GM21423 (cell line): ENCODE measurements at regions not wholly inside any gene's neighbourhood (a gene's known extent, or its start where the extent isn't known, plus 50 kb on each side); places are given as distances from the start of the nearest gene placed in this dataset.

Experiments used
- ATAC-seq: cut with Tn5 transposase; IDR thresholded peaks from one replicate; pipeline ENCODE4 v1.9.1; 2021; ENCODE audit warnings: mild to moderate bottlenecking, moderate library complexity; ENCODE audit not compliant: unreplicated experiment

DNA sequence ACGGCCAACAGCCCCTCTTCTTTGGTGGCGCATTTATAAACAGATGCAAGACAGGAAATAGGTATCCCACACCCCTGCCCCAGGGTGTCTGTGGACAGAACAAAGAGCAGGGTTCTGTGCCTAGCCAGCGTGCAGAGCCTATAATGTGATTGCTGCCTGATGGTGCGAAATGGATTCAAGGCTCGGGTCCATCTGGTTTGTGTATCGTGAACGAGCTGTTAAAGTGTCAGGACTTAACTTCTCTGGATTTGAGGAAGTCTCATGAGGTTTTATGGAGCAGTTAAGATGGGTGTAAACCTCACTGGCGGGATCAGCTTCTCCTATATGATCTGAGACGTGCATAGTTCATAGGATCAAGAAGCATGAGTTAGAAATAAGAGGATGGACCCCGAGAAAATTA is 388.7 kb upstream of the TBX3 start:
- ATAC-seq: no peak

DNA sequence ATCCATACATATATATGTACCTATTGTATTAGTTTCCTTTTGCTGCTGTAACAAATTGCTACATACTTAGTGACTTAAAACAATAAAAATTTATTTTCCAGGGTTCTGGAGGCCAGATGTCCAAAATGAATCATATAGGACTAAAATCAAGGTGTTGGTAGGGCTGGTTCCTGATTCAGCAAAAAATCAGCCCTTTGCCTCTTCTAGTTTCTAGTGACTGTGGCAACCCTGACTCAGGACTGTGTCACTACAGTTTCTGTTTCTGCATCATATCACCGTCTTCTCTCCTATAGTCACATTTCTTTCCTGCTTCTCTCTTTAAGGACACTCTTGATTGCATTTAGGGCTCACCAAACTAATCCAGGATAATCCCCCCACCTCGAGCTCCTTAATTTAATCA is 386.3 kb upstream of the TBX3 start:
- ATAC-seq: no peak

DNA sequence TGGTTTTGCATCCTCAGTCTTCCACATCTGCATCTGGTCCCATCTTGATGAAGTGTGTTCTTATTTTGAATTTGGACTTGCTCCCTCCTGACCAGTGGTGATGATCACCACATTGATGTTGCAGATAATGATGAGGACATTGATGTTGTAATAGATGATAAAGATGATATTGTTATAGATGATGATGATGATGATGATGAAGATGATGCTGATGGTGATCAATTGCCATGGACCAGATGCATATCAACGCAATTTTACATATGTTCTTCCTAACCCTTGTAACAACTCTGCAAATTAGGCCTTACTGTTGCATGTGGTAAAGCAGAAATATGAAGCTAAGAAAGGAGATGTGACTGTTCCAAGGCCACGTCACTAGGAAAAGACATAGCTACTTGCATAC is 380.3 kb upstream of the TBX3 start:
- ATAC-seq: no peak

DNA sequence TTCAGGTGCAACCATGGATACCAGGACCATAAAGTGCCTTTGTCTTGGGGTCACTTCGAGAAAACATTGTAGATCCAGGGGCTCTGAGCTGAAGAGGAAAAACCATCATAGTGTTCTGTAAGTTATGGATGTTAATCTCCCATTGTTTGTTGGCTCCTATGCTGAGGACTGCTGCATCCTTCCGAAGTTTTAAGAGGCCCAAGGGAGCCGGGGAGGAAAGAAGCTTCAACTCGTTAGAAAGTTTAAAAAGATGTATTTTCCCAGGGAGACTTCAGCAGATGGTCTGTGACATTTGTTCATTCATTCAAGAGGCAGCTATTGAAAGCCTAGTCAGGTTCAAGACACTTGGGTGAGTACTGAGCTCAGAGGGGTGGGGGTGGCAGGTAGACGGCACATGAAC is 378.8 kb upstream of the TBX3 start:
- ATAC-seq: no peak

DNA sequence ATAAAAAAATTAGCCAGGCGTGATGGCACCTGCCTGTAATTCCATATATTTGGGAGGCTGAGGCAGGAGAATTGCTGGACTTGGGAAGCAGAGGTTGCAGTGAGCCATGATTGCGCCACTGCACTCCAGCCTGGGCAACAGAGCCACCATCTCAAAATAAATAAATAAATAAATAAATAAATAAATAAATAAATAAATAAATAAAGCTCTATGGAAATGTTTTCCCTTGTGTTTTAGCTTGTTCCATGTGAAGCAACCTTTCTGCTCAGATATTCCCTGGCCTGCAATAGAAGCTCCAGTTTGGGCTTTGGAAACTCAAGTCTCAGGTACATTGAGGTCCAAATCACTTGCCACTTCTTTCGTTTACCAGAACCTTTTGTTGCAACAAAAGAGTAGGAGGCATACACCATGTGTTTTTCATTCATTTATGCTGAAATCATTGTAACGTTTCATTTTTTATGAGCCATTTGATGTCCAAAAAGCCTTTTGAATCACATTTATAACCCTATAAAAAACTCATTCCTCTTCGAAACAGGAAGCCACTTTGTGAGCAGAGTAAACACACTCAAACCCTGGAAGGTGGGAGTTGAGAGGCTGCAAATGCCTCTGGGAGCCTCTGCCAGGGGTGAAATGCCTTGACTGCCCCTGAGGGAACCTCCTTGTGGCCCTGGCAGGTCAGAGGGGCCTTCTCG is 376.6 kb upstream of the TBX3 start:
- no peak for ATAC-seq

DNA sequence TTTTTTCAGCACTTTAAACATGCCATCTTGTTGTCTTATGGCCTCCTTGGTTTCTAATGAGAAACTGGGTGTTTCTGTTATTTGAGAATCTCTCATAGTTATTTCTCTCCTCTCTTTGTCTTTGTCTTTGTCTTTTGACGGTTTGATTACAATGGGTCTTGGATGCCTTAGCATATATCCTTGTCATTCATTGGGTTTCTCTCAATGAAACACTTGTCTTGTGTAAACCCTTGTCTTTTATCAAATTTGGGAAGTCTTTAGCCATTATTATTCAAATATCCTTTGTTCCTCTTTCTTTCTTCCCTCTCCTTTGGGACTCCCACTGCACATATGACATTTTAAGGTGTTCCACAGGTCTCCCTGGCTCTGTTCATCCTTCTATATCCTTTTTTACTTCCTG is 373.5 kb upstream of the TBX3 start:
- no peak for ATAC-seq

DNA sequence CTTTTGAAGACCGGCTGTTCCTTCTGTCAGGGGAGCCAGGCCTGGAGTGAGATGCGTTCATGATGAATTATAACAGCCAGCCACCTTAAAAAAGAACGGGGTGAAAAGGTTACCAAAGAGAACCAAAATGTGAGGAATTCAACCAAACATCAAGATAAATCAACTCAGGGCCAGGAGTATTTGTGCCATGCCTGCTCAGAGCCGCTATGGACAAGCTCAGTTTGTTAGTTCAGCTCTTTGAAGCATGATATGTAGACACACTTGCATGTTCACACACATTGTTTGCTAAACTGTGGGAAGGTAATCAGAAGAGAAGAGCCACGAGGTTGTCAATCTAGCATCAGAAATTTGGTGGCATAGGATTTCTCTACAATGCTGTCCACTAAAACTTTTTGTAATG is 367.4 kb upstream of the TBX3 start:
- no peak for ATAC-seq

DNA sequence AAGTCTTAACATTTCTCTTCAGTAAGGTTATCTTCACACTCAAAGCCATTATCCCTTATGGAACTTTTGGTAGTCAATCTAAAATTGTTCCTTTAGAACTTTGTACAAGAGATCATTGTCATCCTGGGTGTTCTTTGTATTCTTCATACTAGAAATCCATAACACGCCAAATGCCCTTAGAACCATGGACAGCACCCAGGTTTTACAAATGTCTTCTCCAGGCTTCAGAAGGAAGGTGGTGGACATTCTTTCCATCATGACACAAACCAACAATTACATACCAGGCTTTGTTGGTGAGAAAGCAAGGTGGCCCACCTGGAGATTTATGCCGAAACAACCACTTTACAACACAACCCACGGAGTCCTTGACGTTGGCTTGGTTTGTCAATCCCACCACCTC is 365.6 kb upstream of the TBX3 start:
- no peak for ATAC-seq

DNA sequence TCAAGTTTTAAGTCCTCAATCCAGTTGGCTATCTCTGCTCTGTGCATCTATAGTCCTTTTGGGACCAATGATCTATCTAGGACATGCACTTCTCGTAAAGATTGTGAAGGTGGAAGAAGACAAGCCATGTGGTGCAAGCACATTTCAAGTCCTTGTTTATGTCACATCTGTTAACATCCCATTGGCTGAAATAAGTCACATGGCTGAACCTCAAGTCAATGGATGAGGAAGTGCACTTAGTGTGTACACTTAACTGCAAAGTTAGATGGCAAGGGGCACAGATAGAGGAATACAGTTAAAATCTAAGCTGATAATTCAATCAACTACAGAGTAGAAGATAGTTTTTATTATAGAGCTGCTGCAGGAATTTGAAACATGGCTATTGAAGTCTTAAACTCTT is 362.8 kb upstream of the TBX3 start:
- no peak for ATAC-seq

DNA sequence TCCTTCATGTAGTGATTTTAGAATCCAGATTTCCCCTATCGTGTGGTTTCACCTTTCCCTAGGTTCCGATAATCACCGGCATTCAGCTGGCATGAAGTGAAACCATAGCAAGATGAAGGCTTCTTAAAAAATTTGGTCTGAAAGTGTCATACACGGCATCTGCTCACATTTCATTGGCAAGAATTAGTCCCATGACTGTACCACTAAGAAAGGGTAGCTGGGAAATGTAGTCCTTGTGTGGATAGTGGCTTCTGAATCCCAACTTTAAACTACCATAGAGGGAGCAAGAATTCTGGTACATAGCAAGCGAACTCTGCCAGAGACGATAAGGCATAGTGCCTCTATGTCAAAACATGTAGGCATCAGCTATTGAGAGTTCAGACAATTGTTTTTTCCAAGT is 360.1 kb upstream of the TBX3 start:
- ATAC-seq: no peak

DNA sequence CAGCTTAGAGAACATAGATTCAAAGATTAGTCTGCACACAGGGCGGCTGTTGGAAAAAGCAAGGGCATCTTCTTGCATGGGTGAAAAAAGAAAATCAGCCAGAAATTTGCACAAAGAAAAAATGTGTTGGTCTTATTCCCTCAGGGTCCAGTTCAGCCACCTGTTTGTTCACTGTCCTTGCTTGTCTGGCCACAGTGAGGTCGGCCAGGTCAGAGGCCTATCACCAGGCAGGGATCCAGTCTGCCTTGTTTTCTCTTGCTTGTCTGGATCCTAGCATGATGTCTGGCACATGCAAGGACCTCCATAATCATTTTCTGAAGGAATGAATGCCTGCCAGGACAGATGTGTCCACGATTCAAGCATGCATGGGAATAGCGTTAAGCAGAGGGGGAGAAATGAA is 359.1 kb upstream of the TBX3 start:
- ATAC-seq: no peak

DNA sequence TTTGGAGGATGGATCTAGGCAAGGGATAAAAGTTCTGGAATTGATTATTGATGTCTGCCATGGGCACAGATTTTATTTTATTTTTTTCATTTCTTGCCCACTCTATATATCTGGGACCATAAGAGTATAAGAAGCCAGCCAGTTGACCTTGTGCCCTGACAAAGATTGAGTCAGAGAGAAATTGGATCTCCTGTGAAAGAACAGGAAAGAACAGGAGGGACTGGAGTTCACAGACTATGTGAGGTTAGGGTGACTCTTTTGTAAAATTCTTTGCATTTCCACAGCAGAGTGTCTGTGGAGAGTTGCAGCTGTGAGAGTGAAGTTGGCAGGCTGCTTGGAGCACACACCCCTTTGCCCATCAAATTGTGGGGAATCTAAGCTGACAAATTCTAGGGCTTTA is 358.4 kb upstream of the TBX3 start:
- no peak for ATAC-seq

DNA sequence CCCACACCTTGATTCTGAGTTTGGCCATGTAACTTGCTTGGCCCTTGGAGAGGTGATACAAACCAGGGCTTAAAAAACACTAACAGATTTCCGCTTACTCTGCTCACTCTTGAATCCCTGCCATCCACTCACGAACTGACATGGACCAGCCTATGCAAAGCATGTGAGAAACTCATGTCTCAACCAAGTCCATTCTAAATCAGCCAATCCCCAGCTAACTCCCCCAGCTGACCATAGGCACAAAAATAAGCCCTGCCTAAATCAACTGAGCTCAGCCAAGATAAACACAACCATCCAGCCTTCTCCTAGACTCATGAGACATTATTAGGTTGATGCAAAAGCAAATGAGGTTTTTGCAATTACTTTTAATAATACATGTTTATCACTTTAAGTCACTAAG is 353.9 kb upstream of the TBX3 start:
- ATAC-seq: no peak

DNA sequence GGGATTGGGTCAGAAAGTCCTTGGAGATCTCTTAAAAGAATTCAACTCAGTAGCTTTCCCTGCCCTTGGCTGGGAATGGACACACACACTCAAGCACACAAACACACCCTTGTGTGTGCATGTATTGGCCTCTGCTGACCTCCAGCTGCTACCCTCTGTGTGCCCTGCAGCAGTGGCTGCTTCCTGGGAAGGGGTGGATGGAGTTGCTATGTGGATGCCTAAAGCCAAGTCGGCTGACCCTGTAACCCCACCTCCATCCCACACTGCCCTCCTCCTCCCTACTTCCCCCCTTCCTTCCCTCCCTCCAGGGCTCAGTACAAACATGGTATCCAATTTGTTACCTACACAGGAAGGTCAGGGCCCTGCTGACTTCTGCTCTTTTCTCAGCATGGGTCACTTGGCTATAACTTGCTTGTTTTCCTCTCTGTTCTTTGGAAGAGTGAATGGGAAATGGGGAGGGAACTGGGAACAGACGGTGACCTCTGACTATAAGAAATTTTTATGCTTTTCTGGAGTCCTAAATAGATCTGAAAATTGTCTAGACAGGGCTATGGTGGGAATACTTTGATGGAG is 351.6 kb upstream of the TBX3 start:
- no peak for ATAC-seq

DNA sequence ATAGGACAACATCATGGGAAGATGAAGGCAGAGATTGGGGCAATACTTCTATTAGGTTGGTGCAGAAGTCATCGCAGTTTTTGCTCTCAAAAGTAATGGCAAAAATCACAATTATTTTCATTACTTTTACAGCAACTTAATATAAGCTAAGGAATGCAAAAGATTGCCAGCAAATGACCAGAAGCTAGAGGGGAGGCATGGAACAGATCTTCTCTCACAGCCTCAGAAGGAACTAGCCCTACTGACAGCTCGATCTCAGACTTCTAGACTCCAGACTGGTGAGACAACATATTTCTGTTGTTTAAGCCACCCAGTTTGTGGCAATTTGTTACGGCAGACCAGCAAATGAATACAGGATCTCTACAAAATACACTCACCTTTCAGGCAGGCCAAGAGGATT is 348.5 kb upstream of the TBX3 start:
- no peak for ATAC-seq

DNA sequence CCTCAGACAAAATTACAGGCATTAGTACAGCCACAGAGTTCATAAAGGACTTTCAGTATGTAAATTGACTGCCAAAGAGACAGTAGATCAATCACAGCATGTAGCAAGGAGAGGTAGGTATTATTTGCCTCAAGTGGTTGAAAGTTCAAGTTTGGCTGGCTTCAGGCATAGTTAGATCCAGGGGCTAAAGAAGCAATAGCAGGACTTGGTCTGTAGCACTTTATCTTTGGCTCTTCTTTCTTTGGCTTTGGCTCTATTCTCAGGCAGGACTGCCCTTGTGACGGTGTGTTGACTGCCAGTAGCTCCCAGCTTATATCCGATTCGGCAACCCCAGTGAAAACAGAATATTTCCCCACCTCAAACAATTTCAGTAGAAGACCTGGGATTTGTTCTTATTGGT is 346.0 kb upstream of the TBX3 start:
- ATAC-seq: no peak

DNA sequence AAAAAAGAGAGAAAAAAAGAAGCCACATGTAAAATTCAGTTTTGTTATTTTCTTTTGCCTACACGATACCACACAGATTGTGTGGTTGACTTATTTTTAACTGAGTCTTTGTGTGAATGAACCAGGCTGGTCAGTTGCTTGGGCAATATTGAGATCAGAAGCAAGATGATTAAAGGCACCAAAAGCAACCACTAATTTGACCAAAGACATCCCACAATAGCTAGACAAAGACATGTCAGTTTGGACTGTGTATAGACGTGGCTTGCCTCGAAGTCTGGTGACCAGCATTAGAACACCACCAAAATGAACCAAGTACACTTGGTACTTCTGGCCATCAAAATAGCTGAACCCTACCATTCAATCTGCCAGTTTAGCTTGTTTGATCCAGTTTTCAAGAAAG is 340.6 kb upstream of the TBX3 start:
- ATAC-seq: no peak

DNA sequence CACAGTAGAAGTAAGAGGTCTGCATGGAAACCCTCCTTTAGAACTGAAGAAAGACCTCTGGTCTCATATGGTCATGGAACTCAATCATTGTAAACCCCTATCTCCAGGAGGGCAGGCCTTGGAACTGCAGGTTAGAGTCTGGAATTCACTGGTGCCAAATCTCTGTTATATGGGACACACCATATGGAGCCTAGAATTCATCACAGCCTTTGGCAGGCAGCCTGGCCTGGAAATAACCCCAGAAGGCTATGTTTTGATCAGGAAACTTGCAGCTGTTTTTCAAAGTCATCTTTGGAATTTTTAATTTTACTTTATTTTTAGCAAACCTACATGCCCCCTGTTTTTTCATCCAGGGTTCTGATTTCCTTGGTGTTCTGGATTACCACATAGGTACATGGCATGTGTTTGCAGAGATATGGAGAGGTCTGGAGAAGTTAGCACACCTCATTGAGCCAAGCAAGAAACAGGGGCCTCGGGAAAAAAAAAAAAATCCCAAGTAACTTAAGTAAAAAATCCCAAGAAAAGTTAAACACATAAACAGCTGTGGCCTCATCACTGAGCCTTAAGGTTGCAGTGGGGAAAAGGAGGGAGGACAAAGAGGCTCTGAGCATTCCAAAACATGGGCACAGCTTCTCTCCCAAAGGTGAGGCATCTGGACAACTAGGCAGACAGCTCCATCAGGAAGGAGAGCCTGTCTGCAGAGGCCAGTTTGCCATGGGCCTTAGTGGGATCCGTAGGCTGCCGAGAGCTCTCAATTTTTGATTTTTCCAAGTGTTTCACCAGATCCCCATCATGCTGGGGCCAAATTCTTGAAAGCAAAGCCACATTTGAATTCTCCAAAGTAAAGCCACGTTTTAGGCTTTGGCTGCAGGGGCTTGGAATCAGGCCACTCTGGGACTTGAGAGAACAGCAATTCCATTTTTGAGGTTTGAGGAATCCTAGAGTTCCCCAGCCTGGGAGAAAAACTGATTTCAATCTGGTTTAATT is 339.6 kb upstream of the TBX3 start:
- no peak for ATAC-seq

DNA sequence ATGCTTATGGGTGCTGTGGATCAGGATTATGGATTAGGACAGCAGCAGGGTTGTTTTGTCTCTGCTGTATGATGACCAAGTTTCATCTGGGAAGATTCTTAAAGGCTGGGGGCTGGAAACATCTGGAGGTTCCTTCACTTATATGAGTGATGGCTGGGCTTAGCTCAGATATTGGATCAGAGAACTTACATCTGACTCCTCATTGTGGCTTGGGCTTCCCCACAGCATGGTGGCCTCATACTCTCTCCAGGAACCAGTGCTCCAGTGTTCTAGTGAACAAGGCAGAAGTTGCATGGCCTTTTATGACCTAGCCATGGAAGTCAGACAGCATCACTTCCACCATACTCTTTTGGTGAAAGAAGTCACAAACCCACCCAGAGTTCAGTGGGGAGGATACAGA is 336.1 kb upstream of the TBX3 start:
- ATAC-seq: no peak

DNA sequence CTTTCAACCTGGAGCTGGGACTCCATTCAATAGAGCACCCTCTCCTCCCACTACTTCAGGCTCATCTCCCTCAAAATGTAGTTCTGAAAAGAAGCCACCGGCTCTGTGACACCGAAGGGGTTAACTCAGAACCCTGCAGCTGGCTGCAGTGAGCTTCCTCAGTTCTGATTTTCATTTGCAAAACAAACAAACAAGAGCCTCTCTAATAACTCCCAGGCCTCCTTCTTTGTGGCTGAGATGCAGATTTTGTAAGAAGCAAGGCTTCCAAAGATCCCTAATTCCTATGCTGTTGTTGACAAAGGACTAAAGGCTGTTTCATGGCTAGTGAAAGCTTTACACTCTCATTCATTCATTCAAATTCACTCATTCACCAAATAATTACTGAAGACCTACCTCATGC is 333.4 kb upstream of the TBX3 start:
- ATAC-seq: no peak

DNA sequence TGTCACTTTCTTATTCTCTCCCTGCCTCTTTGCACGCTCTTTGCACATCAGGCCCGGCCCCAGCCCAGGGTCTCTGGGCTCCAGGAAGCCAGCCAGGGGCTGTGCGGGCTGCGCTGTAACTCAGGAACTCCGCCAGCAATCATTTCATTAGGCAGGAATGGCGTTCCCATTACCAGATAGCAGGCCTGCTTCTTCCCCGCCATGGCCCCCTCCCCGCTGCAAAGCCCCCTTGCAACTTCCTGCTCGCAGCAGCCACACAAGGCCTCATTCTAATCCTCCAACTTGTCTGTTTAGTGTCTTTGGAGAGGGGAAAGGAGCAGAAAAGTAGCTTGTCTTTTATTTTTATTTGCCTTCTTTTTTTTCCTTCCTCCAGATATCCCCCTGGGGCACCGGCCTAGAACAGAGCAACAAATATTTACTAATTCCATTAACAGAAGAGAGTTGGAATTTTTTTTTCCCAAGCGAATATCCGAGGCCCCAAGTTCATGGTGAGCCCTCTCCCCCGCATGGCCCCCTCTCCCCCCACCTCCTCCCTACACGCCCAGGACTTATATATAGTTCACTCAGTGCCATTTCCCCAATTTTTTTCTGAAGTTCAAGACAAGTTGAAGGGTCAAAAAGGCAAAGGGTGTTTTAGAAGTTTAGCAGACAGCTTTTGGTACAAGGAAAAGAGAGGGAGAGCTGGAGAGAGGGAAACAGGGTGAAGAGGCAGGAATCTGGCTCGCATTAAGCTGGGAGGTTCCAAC is 329.4 kb upstream of the TBX3 start:
- no peak for ATAC-seq
